ENCODE measurements at regions not wholly inside any gene's neighbourhood (a gene's known extent, or its start where the extent isn't known, plus 50 kb on each side); places are given as distances from the start of the nearest gene placed in this dataset.
"Not testable (repeated sequence)": the region's sequence is repeated elsewhere in the genome, so short reads cannot be mapped to it uniquely, and the experiment has no call there.

DNA sequence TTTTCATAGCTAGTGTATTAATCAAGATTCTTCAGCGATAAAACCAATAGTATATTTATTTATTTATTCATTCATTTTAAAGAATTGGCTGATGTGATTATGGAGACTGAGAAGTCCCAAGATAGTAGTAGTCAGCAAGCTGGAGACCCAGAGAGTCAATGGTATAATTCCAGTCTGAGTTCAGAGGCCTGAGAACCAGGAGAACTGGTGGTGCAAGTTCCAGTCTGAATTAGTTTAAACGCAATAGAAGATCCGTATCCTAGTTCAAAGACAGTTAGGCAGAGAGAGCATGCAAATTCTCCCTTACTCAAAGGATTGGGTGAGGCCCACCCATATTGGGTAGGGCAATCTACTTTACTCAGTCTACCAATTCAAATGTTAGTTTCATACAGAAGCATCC lies 364.2 kb upstream of the RPS23 start:
- DNase-seq = no peak

DNA sequence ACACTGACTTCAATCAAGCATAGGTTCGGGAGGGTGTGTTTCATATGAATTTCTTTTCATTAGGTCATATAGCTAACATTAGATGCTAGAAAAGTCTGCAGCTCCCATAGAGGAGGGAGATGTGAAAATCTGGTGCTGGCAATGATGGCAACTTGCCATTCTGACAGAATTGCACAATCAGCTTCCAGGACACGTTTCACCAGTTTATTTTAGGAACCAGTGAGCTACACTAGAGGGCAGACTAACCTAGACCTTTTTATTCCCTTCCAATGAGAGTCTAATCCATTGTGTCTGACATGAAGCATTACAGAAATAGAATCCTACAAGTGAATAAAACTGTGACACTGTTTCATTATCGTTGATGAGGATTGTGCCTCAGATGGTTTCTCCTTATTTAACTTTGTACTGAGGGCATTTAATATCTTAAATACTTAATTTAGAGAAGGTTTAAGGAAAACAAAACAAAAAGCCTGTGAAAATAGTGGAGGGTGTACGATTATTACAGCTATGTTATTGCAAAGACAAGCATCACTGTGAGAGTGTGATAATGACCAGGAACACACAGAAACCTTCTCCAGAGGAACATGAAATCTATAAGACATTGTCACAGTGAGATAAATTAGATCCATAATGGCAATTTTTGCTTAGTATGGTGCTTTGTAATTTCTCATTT lies 363.3 kb upstream of the RPS23 start:
- DNase-seq = peak; percentile 56

DNA sequence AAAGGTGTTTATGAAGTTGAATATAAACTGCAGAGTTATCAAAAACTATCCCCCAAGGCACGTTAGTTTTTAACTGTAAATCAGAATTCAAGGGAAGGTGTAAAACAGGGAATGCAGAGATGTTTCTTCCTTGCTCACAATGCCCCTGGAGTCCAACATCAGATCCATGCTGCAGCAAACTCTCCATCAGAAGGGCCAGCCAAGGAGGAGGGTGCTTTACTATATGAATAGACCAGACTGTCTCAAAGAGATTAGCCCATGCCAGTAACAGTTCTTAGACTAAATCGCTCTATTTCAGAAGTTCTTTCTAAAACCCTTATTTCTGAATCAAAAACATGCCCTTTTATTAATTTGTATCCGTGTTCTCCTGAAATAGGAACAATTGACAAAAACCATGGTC lies 362.8 kb upstream of the RPS23 start:
- DNase-seq = no peak

DNA sequence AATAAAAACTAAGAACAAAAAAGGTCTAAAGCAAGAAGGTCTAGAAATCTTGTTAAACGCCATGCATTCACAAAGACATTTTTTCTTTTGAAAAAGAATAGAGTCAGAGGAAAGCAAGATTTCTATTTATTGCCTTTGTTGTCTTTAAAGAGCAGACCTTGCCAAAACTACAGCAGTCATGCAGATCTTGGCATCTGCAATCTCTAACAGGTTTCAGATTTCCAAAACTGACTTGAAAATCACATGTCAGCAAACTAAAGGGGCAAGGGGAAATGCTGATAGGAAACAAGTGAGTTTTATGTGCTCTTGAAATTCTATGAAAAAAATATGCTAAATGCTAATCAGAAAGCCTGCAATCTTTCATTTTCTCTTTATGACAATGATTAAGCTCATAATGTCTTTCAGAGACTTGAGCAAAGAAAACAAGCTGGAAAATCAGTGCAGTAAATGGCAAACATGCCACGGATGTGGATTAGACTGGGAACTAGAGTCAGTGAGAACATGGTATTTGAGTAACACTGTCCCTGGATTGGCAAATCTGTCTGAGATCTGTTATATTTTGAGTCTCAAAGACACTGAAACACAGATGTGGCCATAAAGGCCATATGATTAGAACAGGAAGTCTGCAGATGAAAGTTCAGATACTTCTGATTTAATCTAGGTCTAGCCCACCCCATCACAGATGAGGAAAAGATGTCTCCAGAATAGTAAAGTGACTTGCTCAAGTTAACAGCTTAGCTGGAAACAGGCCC lies 361.4 kb upstream of the RPS23 start:
- DNase-seq = no peak

DNA sequence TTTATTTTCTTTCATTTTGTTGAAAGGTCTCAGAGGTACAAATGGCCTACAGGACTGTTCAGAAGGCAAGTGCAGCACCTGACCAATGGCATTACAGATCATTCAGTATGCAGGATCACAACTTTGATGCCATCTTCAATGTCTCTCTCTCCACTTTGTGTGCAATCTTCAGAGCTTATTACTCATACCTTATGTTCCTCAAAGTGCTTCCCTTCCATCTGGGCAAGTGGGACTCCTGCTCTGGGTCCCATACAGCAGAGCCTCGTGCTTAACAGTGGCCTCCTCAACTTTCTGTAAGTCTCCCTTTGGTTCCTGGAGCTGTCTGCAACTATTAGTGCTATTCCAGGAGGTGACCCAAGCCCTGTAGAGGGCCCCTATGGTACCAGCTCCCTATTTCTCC lies 358.4 kb upstream of the RPS23 start:
- no peak for DNase-seq

DNA sequence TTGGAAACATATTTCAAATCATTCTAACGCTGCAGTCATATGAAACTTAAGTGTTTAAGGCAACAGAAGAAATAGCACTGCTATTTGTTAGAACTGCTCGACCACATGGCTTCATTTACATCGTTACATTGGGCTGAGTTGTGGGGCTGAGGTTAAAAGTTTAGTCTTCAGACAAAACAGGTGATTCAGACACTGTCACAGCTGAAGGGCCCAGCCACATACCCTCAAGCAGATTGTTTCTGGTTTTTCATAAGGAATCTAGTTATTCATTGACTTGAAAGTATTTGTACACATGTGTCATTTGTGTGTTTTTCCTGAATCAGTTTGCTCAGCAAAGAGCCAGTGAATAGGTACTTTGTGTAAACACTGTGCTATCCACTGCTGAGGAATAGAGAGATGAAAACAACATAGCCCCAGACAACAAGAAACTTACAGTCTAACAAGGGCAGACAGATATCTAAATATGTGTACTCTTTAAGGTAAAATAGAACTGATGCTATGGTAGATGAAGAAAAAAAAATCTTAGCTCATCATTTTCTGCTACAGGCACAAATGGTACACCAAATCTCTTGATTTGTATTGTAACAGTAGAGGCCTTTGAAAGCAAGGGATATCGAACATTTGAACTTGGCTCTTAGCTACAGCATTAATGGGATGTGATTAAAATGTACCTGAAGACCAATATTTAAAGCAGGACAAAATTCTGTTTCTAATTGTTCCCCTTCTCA lies 357.6 kb upstream of the RPS23 start:
- DNase-seq = no peak

DNA sequence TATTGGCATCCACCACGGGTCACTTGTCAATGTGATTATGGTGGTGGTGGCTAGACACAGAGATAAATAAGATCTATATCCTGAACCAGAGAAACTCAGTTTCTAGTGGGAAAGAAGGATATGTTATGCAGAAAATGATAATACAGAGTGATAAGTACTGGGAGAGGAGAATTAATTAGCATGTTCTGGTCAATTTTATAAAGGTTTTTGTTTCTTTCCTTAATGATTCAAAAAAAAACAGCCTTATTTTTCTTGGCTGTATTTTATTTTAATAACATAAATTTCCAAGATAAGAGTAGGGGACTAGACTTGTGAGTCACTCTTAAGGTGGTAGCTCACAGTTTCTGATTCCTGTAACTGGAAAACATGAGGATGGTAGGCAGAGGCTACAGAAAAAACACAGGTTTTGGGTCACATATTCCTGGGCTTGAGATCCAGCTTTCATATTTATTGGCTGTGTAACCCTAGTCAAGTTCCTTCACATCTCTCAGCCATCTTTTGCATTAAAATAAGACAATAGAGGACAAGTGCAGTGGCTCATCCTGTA lies 350.3 kb upstream of the RPS23 start:
- DNase-seq = no peak

DNA sequence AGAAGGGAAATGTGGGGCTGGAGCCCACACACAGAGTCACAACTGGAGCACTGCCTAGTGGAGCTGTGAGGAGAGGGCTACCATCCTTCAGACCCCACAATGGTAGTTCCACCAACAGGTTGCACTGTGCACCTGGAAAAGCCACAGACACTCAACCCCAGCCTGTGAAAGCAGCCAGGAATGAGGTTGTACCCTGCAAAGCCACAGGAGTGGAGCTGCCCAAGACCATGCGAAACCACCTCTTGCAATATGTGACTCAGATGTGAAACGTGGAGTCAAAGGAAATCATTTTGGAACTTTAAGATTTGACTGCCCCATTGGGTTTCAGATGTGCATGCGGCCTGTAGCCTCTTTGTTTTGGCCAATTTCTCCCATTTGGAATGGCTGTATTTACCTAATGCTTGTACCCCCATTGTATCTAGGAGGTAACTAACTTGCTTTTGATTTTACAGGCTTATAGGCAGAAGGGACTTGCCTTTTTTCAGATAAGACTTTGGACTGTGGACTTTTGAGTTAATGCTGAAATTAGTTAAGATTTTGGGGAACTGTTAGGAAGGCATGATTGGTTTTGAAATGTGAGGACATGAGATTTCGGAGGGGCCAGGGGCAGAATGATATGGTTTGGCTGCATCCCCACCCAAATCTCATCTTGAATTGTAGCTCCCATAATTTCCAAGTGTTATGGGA lies 348.9 kb upstream of the RPS23 start:
- DNase-seq = not testable (repeated sequence)

DNA sequence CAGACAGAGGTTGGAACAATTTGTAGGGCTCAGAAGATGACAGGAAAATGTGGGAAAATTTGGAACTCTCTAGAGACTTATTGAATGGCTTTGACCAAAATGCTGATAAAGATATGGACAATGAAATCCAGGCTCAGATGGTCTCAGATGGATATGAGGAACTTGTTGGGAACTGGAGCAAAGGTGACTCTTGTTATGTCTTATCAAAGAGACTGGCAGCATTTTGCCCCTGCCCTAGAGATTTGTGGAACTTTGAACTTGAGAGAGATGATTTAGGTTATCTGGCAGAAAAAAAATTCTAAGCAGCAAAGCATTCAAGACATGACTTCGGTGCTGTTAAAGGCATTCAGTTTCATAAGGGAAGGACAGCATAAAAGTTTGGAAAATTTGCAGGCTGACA lies 347.9 kb upstream of the RPS23 start:
- DNase-seq = not testable (repeated sequence)

DNA sequence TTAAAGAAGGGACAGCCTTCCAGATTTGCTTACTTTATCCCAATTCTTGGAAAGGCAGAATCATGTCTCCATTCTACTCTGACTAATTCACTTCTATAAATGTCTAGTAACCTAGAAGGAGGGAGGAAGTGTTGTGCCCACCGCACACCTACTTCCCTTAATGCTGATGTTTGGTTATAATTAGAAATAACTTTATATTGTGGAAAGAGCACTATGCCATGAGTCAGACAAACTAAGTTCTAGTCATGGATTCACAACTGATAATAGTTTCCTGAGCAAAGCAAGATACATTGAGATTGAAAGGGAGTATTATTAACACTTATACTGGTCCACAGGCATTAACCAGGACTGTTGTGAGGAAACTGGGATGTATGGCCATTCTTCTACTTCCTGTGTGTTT lies 345.9 kb upstream of the RPS23 start:
- no peak for DNase-seq

DNA sequence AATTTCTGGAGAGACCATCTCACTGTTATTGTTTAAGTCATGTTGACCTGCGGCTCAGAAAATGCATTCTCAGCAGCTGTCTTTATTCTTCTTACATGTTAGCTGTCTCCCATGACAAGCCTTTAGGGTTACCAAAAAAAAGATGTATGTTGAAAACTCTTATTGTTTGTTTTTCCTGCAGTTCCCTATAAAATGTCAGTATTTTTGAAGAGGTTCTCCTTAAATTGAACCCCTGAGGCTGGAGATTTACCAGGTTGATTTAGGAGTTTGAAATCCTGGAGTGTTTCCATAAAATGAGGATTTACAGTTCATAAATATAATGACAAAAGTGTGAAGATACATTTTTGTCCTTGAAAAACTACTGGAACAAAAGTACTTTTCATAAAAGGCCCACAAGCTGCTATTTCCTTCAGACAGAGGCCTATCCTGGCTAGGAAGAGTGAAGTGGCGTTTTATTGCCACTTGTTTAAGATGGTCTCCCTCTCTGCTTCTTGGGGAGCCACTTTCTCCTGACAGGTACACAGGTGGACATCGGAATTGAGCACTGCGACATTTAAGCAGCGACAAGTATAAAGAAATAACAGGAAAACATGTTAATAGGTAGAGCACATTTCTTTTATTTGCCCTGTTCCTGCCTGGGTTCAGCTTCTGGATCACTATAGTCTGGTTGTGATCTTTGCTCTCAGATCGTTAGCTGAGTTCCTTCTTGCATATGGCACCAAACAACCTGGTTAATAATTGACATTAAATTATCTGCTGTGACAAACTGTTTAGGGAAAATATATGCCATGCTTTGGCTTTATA lies 344.8 kb upstream of the RPS23 start:
- DNase-seq = no peak

DNA sequence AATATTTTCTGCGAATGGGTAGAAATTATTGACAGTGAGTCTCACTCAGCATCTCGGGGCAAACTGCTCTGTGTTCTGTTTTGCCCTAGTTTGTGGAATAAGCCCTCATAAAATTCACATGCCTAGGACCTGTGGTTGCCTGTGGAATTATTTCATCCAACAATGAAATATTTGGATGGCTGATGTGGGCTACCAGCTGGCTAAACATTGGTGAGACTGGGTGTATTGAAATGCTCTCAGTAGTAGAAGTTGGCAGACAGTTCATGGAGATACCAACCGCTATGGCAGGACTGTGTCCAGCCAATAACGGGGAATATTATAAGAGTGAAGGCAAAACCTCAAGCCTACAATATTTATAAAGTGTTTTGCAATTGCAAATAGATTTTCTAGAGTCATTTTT lies 344.1 kb upstream of the RPS23 start:
- DNase-seq = no peak

DNA sequence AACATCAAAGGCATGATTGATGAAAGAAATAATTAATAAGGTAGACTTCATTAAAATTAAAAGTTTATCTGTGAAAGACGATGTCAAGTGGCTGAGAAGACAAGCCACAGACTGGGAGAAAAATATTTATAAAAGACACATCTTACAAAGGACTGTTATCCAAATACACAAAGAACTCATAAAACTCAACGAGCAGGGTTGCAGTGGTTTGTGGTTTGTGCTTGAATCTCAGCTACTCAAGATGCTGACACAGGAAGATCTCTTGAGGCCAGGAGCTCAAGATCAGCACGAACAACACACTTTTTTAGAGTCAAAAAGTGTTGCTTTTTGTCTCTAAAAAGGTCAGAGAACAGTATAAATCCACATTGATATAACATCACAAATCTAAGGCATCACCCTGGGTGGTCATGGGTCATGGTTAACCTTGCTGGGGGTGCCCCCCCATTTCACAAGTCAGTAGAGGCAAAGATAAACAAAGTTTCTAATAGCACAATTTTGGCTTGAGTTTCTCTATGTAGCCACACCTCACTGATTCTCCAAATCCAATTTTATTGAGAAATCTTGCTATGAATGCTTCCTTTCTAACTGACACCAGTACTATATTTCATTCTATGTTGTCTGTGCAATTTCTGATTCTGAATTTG lies 342.9 kb upstream of the RPS23 start:
- DNase-seq = no peak

DNA sequence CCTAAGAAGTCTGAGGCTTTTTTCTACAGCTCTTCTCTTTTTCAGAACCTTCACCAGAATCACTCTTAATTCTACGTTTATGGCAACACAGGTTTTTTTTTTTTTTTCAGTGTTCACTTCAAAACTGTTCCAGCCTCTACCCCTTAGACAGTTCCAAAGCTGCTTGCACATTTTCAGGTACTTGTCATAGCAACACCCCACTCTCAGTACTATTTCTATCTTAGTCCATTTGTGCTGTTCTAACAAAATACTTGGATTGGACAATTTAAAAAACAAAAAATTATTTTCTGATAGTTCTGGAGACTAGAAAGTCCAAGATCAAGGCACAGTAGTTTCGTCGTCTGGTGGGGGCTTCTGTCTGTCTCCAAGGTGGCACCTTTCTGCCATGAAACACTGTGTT lies 340.9 kb upstream of the RPS23 start:
- DNase-seq = no peak

DNA sequence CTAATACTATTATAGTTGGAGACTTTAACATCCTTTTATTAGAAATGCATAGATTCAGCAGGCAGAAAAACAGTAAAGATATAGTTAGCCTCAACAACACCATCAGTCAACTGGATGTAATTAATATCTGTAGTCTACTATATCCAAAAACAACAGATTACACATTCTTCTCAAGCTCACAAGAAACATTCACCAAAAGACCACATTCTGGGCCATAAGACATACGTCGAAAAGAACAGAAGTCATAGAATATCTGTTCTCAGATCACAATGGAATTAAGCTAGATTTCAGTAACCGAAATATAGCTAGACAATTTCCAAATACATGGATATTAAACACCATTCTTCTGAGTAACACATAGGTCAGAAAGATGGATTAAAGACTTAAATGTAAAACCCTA lies 336.6 kb upstream of the RPS23 start:
- DNase-seq = no peak

DNA sequence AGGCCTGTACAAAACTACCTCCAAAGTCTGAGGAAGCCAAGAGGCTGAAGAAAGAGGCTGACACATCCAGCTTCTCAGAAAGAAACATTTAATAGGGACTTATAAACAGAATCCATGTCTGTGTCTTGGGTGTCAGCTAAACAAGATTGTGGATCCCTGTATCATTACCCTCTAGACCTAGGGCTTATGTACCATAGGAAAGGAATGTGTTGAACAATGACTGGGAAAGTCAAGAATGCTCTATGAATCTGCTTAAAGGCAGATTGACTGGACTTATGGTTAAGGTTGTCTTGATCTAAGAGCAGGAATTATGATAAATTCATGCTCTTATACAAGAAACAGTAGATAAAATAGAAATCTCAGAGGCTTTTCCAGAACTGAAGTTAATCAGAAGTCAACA lies 335.7 kb upstream of the RPS23 start:
- DNase-seq = no peak

DNA sequence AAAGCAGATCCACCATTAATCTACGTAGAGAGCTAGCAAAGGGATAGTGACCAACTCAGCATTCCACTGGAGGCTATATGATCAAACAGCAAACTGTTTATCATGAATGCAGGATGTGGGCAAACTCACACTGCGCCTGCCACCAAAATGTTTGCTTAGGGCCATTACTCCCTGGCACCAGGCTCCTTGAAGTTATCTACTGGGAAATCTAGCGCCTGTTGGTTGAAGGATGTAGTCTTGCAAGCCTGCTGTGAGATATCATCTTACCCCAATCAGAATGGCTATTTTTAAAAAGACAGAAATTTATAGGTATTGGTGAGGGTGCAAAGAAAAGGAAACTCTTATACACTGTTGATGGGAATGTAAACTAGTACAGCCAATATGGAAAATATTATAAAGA lies 332.5 kb upstream of the RPS23 start:
- DNase-seq = no peak

DNA sequence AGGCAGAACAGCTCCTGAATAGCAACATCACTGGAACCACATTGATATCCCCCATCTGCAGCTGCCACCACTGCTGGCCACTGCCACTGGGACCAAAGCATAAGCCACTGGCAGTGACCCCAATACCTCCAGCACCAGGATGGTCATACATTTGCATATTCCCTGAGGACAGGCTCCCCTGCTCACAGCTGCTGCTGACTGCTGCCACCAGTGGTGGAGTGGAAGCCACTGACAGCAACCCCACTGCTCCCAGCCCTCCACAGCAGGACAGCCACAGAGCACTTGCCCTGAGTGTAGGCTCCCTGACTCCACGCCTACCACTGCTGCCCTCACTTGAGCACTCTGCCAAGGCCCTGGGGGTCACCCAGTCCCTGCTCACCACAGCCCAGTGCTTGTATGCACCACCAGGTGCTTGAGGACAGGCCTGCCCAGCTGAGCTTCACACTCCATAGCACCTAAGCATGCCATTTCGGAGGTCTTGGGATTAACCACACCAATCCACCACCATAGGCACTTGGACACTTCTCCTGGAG lies 327.4 kb upstream of the RPS23 start:
- no peak for DNase-seq

DNA sequence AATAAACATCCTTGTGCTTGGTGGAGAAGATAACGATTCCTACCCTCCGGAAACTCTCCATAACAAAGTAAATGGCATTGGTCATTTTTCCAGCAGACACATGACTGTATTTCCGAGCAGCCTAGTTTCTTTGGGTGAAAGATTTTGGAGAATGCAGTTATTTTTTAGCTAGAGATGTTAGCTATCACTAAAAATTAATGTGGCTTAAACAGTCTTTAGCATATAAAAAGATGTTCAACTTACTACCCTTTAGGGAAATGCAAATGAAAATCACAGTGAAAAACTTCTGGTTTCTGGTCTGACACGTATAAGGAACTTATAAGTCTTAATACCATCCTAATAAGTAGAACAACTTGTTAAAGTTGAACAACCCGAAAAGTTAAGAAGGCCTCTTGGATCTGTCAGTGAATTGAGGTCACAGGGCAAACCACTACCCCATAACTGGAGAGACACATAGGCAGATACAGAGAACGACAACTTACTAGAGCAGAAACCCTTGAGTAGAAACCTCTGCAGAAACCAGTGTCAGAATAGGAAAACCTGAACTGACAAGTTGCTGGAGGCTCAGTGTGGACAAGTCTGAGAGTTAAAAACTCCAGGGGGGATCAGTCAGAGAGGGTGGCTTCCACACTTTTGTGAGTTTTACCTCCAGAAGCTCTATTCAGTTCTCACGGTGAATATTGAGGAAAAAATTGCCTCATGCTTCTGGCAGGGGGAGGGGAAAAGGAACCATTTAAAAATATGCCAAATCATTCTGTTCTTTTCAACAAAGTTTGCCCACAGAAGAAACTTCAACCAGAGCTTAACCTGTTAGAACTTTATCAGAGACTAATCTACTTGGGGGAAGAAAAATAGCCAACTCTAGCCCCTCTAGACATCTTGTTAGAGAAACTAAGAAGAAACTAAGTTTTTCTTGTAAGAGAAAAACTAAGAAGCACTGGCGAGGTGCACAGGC lies 325.2 kb upstream of the RPS23 start:
- DNase-seq = no peak

DNA sequence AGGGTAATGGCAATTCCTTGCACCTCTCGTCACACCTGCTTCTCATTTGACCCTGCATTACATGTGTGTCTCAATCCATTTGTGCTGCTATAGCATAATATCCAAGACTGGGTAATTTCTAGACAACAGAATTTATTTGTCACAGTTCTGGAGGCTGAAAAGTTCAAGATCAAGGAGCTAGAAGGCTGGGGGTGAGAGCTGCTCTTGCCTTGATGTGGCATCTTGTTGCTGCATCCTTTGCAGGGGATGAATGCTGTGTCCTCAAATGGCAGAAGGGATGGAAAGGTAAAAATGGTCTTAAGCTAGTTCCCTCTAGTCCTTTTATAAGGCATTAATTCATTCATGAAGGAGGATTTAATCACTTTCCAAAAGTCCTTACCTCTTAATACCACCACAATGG lies 323.7 kb upstream of the RPS23 start:
- DNase-seq = no peak
